ENCODE measurements at regions not wholly inside any gene's neighbourhood (a gene's known extent, or its start where the extent isn't known, plus 50 kb on each side); places are given as distances from the start of the nearest gene placed in this dataset.

- Histone ChIP-seq H3K4me1 (ENCODE audit: control insufficient read depth, insufficient read depth, low read length) (no peaks in the 10 kb centered on the region), H3K9ac (ENCODE audit: low read length) (no peak overlapping the region), H3K27me3 (replicated peaks; ENCODE audit: control insufficient read depth, insufficient read depth, low read length) (peaks cover 5% of the 10 kb centered on the region), H3K9me3 (ENCODE audit: control insufficient read depth, low read length) (peaks cover 9% of the 10 kb centered on the region), H3K4me3 (ENCODE audit: low read length) (no peak overlapping the region), H3K36me3 (ENCODE audit: control insufficient read depth, insufficient read depth, low read length, severe bottlenecking) (no peaks in the 10 kb centered on the region)
- DNase-seq (ENCODE audit: low read depth) = no peak
Observed at GRCh38 chr16:26345966-26346365, 654.2 kb downstream of the HS3ST4 start.

DNA sequence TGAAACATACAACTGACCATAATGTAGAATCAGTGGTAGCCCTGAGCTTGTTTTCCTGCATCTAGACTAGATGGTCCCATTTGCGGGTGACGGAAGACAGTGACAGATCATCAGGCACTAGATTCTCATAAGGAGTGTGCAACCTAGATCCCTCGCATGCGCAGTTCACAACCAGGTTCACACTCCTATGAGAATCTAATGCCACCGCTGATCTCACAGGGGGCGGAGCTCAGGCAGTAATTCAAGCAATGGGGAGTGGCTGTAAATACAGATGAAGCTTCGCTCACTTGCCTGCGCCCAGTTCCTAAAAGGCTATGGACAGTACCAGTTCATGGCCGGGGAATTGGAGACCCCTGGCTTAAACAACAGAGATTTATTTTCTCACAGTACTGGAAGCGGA is 656.3 kb downstream of the HS3ST4 start:
- Histone ChIP-seq H3K4me1 (ENCODE audit: control insufficient read depth, insufficient read depth, low read length) (no peaks in the 10 kb centered on the region), H3K4me3 (ENCODE audit: low read length) (no peak overlapping the region), H3K36me3 (ENCODE audit: control insufficient read depth, insufficient read depth, low read length, severe bottlenecking) (no peaks in the 10 kb centered on the region), H3K9me3 (ENCODE audit: control insufficient read depth, low read length) (peaks cover 9% of the 10 kb centered on the region), H3K9ac (ENCODE audit: low read length) (no peak overlapping the region), H3K27me3 (replicated peaks; ENCODE audit: control insufficient read depth, insufficient read depth, low read length) (peaks cover 5% of the 10 kb centered on the region)
- no peak for DNase-seq (ENCODE audit: low read depth)

GRCh38 chr16:26360867-26361266 is 669.1 kb downstream of the HS3ST4 start:
- Histone ChIP-seq H3K4me1 (ENCODE audit: control insufficient read depth, insufficient read depth, low read length) (no peaks in the 10 kb centered on the region), H3K9me3 (ENCODE audit: control insufficient read depth, low read length) (no peaks in the 10 kb centered on the region), H3K9ac (ENCODE audit: low read length) (no peak overlapping the region), H3K36me3 (ENCODE audit: control insufficient read depth, insufficient read depth, low read length, severe bottlenecking) (no peaks in the 10 kb centered on the region), H3K4me3 (ENCODE audit: low read length) (no peak overlapping the region), H3K27me3 (replicated peaks; ENCODE audit: control insufficient read depth, insufficient read depth, low read length) (no peaks in the 10 kb centered on the region)
- DNase-seq (ENCODE audit: low read depth) = no peak

DNA sequence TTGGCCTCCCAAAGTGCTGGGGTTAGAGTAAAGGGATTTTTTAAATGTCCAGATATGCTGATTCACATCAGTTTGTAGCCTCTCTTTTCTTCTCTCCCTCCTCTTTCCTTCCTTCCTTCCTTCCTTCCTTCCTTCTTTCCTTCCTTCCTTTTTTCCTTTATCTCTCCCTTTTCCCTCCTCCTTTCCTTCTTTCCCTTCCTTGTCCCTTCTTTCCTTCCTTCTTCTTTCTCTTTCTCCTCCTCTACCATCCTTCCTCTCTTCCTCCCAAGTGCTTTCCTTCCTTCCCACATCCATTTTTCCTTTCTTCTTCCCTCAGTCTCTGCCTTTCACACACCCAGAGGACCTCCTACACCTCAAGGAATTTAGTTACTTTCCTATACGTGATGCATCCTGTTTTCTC is 671.8 kb downstream of the HS3ST4 start:
- H3K4me1 ChIP-seq (ENCODE audit: control insufficient read depth, insufficient read depth, low read length) = no peaks in the 10 kb centered on the region

GRCh38 chr16:26365161-26365940 is 673.6 kb downstream of the HS3ST4 start:
- H3K36me3 ChIP-seq (ENCODE audit: control insufficient read depth, insufficient read depth, low read length, severe bottlenecking) = no peaks in the 10 kb centered on the region
- H3K27me3 ChIP-seq (replicated peaks; ENCODE audit: control insufficient read depth, insufficient read depth, low read length) = no peaks in the 10 kb centered on the region
- DNase-seq (ENCODE audit: low read depth) = no peak
- H3K9me3 ChIP-seq (ENCODE audit: control insufficient read depth, low read length) = no peaks in the 10 kb centered on the region
- no peaks in the 10 kb centered on the region for H3K4me1 ChIP-seq (ENCODE audit: control insufficient read depth, insufficient read depth, low read length)
- no peak overlapping the region for H3K4me3 ChIP-seq (ENCODE audit: low read length)
- H3K9ac ChIP-seq (ENCODE audit: low read length) = no peak overlapping the region

More for the DNA sequence above, 671.8 kb downstream of the HS3ST4 start:
- no peak for DNase-seq (ENCODE audit: low read depth)
- Histone ChIP-seq H3K4me3 (ENCODE audit: low read length) (no peak overlapping the region), H3K27me3 (replicated peaks; ENCODE audit: control insufficient read depth, insufficient read depth, low read length) (no peaks in the 10 kb centered on the region), H3K36me3 (ENCODE audit: control insufficient read depth, insufficient read depth, low read length, severe bottlenecking) (no peaks in the 10 kb centered on the region), H3K9ac (ENCODE audit: low read length) (no peak overlapping the region), H3K9me3 (ENCODE audit: control insufficient read depth, low read length) (no peaks in the 10 kb centered on the region)

- H3K4me1 ChIP-seq (ENCODE audit: control insufficient read depth, insufficient read depth, low read length) = no peaks in the 10 kb centered on the region
- H3K9me3 ChIP-seq (ENCODE audit: control insufficient read depth, low read length) = no peaks in the 10 kb centered on the region
- no peaks in the 10 kb centered on the region for H3K36me3 ChIP-seq (ENCODE audit: control insufficient read depth, insufficient read depth, low read length, severe bottlenecking)
- no peak overlapping the region for H3K9ac ChIP-seq (ENCODE audit: low read length)
- H3K4me3 ChIP-seq (ENCODE audit: low read length) = no peak overlapping the region
- H3K27me3 ChIP-seq (replicated peaks; ENCODE audit: control insufficient read depth, insufficient read depth, low read length) = no peaks in the 10 kb centered on the region
- DNase-seq (ENCODE audit: low read depth) = no peak
Observed at GRCh38 chr16:26371349-26371869, 679.6 kb downstream of the HS3ST4 start.

DNA sequence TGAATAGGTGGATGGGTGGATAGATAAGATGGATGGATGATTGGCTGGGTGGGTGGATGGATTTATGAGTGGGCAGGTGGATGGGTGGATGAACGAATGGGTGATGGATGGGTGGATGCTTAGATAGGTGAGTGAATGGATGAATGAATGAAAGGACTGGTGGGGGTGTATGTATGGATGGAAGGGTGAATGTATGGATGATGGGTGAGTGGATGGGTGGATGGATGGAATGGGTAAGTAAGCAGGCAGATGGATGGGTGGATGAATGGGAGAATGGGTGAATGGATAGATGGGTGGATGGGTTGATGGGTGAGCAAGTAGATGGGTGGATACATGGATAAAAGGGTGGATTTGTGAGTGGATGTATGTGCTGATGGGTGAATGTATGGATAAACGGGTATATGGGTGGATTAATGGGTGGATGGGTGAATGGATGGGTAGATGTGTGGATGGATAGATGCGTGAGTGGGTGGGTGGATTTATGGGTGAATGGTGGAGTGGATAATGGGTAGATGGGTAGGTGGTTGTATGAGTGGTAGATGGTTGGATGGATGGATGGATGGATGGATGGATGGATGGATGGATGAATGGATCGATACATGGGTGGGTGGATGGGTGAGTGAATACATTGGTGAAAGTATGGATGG is 682.6 kb downstream of the HS3ST4 start:
- Histone ChIP-seq H3K4me3 (ENCODE audit: low read length) (no peak overlapping the region), H3K27me3 (replicated peaks; ENCODE audit: control insufficient read depth, insufficient read depth, low read length) (no peaks in the 10 kb centered on the region), H3K4me1 (ENCODE audit: control insufficient read depth, insufficient read depth, low read length) (no peaks in the 10 kb centered on the region), H3K9ac (ENCODE audit: low read length) (no peak overlapping the region), H3K36me3 (ENCODE audit: control insufficient read depth, insufficient read depth, low read length, severe bottlenecking) (no peaks in the 10 kb centered on the region), H3K9me3 (ENCODE audit: control insufficient read depth, low read length) (no peaks in the 10 kb centered on the region)
- DNase-seq (ENCODE audit: low read depth) = no peak

- Histone ChIP-seq H3K9ac (ENCODE audit: low read length) (no peak overlapping the region), H3K4me1 (ENCODE audit: control insufficient read depth, insufficient read depth, low read length) (no peaks in the 10 kb centered on the region)
Observed at GRCh38 chr16:26382586-26382985, 684.1 kb upstream of the C16orf82 start.

GRCh38 chr16:26386096-26386495 is 680.6 kb upstream of the C16orf82 start:
- H3K9me3 ChIP-seq (ENCODE audit: control insufficient read depth, low read length) = no peaks in the 10 kb centered on the region
- no peaks in the 10 kb centered on the region for H3K36me3 ChIP-seq (ENCODE audit: control insufficient read depth, insufficient read depth, low read length, severe bottlenecking)
- no peaks in the 10 kb centered on the region for H3K4me1 ChIP-seq (ENCODE audit: control insufficient read depth, insufficient read depth, low read length)
- no peak overlapping the region for H3K4me3 ChIP-seq (ENCODE audit: low read length)
- no peak overlapping the region for H3K9ac ChIP-seq (ENCODE audit: low read length)
- no peak for DNase-seq (ENCODE audit: low read depth)
- no peaks in the 10 kb centered on the region for H3K27me3 ChIP-seq (replicated peaks; ENCODE audit: control insufficient read depth, insufficient read depth, low read length)

More at GRCh38 chr16:26382586-26382985, 684.1 kb upstream of the C16orf82 start:
- Histone ChIP-seq H3K36me3 (ENCODE audit: control insufficient read depth, insufficient read depth, low read length, severe bottlenecking) (no peaks in the 10 kb centered on the region), H3K9me3 (ENCODE audit: control insufficient read depth, low read length) (no peaks in the 10 kb centered on the region), H3K4me3 (ENCODE audit: low read length) (no peak overlapping the region), H3K27me3 (replicated peaks; ENCODE audit: control insufficient read depth, insufficient read depth, low read length) (no peaks in the 10 kb centered on the region)
- no peak for DNase-seq (ENCODE audit: low read depth)

DNA sequence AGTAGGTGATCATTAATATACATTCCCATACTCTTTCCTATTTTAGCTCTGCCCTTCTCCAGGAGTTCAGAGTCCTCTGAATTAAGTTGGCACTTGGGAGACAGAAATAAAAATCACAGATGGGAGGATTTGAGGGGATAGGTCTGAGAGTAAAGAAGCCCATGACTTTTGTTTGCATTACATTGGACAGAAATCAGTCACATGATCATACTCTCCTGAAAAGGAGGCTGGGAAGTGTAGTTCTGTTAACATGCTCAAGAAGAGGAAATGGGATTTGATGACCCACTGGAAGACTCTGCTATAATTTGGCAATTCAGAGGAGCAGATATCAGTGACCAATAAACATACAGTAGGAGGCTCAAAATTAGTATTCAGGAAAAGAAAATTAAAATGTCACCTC is 674.9 kb upstream of the C16orf82 start:
- no peak for DNase-seq (ENCODE audit: low read depth)
- H3K9ac ChIP-seq (ENCODE audit: low read length) = no peak overlapping the region
- H3K27me3 ChIP-seq (replicated peaks; ENCODE audit: control insufficient read depth, insufficient read depth, low read length) = no peaks in the 10 kb centered on the region
- no peaks in the 10 kb centered on the region for H3K4me1 ChIP-seq (ENCODE audit: control insufficient read depth, insufficient read depth, low read length)
- no peak overlapping the region for H3K4me3 ChIP-seq (ENCODE audit: low read length)
- no peaks in the 10 kb centered on the region for H3K9me3 ChIP-seq (ENCODE audit: control insufficient read depth, low read length)
- no peaks in the 10 kb centered on the region for H3K36me3 ChIP-seq (ENCODE audit: control insufficient read depth, insufficient read depth, low read length, severe bottlenecking)

GRCh38 chr16:26394409-26394808 is 672.3 kb upstream of the C16orf82 start:
- no peaks in the 10 kb centered on the region for H3K4me1 ChIP-seq (ENCODE audit: control insufficient read depth, insufficient read depth, low read length)
- H3K9me3 ChIP-seq (ENCODE audit: control insufficient read depth, low read length) = no peaks in the 10 kb centered on the region
- H3K27me3 ChIP-seq (replicated peaks; ENCODE audit: control insufficient read depth, insufficient read depth, low read length) = no peaks in the 10 kb centered on the region
- H3K9ac ChIP-seq (ENCODE audit: low read length) = no peak overlapping the region
- no peaks in the 10 kb centered on the region for H3K36me3 ChIP-seq (ENCODE audit: control insufficient read depth, insufficient read depth, low read length, severe bottlenecking)
- no peak overlapping the region for H3K4me3 ChIP-seq (ENCODE audit: low read length)
- DNase-seq (ENCODE audit: low read depth) = no peak

All from adipocyte (in vitro differentiated cells).